ENCODE measurements at regions not wholly inside any gene's neighbourhood (a gene's known extent, or its start where the extent isn't known, plus 50 kb on each side); places are given as distances from the start of the nearest gene placed in this dataset.
"Not testable (repeated sequence)": the region's sequence is repeated elsewhere in the genome, so short reads cannot be mapped to it uniquely, and the experiment has no call there.

GRCh38 chr3:168839653-168840052 lies 743.9 kb upstream of the GOLIM4 start:
- no peak for DNase-seq

GRCh38 chr3:168834558-168834957 lies 738.8 kb upstream of the GOLIM4 start:
- DNase-seq: no peak

DNA sequence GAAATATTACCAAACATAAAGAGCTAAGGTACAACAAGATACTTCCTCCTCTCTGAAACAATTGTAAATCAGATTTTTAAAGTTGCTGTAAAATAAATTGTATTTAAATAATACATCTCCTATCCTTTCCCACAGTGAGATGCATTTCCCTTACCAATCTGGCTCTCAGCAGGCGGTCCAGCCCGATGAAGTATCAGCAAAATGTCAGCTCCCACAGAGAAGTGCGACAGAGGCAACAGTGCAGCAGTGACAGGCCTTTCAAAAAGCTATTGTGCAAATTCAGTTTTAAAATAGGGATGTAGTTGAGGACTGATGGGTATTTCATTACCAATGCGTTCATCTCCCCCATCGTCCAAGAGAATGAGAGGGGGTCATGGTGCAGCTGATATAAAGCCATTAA lies 733.2 kb upstream of the GOLIM4 start:
- DNase-seq: no peak

DNA sequence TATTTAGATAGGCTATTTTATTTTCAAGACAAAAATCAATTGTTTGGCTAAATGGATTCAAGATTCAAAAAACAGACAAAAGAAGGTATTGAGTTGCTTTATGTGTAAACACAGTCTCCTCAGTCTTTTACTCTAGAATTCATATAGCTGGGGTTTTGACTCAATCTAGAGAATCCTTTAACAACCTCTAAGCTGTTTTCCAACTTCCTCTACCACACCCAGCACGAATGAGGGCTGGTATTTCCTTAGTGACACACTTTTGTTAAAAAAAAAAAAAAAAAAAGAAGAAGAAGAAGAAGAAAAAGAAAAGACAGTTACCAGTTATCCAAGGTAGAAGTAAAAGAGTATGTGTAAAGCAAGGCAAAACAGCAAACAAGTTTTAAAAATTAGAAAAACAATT lies 732.8 kb upstream of the GOLIM4 start:
- DNase-seq: no peak

- DNase-seq: no peak
These were observed 732.3 kb upstream of the GOLIM4 start for GRCh38 chr3:168828014-168828413.

DNA sequence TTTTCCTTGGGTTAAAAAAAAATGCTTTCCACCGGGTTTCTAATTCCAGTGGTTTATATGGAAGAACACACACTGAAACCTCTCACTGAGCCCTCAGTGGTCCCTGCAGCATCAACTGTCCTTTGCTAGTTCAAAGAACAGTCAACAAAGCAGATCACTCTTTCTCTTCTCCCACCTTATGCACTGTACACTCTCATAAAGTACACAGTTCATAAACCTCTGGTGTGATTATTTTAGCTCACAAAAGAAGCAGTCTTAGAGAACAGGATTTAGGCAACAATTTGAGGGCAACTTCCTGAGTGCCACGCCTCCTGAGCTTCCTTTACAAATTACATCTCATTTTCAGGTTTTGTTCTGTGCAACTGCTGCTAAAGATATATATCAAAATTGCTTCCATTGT lies 728.4 kb upstream of the GOLIM4 start:
- no peak for DNase-seq

DNA sequence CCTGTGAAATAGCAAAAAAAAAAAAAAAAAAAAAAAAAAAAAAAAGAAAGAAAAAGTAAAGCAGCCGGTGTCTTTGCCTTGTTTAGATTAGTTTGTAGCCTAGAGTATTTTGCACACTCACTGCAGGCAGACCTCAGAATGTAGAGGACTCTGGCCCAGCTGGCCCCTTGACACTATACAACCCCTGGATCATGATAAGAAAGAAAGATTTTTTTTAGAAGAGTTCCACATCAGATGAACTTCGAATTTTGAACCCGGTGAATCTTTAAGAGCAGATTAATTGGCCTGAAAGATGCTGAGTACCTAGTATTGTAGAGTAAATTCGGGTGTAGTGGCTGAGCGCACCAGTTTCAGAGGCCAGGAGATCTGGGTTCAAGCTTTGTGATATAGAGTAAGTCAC lies 727.7 kb upstream of the GOLIM4 start:
- no peak for DNase-seq

DNA sequence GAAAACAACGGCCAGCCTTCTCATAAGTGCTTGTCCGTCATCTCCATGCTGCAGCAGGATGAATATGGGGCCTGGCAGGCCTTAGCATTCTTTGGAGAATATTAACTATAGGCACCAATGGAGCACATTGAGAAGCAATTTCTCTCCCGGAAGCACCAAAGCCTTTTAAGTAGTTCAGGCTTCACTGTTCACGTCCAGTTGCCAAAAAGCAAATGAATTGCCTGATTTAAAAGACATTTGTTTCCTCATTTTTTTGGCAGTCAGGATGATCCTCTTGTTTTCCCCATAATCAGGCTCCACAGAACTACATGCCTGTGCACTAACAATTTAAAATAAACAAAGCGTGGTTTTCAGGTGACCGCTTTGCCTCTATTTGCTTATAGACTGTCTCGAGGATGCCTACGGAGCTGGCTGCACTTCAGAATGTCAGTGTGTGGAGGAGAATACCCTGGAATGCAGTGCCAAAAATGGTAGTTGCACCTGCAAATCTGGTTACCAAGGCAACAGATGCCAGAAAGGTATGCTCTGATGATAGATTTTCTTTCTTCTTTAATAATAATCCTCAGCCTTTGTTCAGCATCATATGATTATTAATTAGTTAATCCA lies 725.2 kb upstream of the GOLIM4 start:
- no peak for DNase-seq

- DNase-seq: no peak
These were observed 721.5 kb upstream of the GOLIM4 start for GRCh38 chr3:168817177-168817576.

GRCh38 chr3:168815946-168816345 lies 720.2 kb upstream of the GOLIM4 start:
- no peak for DNase-seq

GRCh38 chr3:168813225-168813802 lies 717.6 kb upstream of the GOLIM4 start:
- no peak for DNase-seq

DNA sequence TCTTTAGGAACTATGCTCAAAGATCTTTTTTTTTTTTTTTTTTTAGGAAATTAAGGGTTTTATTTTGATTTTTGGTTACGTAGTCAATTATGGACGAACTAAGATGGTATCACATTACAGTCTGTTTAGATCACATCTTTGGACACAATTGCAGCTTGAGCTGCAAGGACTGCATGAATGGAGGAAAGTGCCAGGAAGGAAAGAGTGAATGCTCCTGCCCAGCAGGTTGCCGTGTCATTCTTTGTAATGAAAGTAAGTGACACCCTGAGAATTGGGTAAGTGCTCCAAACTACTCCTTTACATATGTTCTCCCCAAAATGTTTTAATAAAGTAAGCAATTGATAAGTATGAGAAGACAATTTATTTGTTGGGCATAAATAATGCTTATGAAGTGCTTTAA lies 716.5 kb upstream of the GOLIM4 start:
- DNase-seq: no peak

GRCh38 chr3:168808596-168808995 lies 712.9 kb upstream of the GOLIM4 start:
- DNase-seq: no peak

- DNase-seq: no peak
These were observed 711.7 kb upstream of the GOLIM4 start for GRCh38 chr3:168807448-168807847.

- no peak for DNase-seq
These were observed 711.1 kb upstream of the GOLIM4 start for GRCh38 chr3:168806871-168807270.

DNA sequence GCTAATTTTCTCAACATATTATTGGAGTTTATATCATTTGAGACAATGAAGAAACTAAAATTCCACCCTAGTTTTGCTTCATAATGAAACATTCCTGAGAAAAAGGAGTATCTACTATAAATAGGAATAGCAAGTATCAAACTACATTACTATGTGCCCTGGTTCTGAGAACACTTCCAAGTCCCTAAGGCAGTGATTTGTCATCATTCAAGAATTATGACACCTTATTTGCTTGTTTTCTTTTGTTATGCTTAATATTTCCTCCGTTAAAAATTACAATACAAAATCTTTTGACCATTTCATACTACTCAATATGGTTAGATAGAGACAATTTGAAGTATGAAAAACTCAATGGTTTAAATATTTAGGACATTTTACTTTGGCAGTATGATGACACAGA lies 707.8 kb upstream of the GOLIM4 start:
- no peak for DNase-seq

DNA sequence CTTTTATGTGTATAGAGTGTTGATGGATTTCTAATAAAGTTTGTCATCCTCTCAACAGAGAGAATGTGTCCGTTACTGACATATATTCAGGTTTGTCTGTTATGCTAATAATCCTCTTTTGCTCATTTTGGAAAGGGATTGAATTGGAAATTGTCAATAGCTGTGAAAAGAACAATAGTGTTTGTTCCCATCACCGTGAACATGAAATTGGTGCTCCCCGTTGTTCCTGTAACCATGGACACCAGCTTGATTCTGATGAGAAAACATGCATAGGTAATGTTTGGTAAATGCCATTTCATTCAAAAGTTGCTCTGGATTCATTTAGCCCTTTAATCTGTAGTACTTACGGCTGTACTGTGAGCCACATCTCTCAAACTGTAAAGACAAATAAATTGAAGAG lies 707.0 kb upstream of the GOLIM4 start:
- no peak for DNase-seq

GRCh38 chr3:168801794-168802193 lies 706.1 kb upstream of the GOLIM4 start:
- DNase-seq: no peak

- no peak for DNase-seq
These were observed 700.6 kb upstream of the GOLIM4 start for GRCh38 chr3:168796339-168796738.

DNA sequence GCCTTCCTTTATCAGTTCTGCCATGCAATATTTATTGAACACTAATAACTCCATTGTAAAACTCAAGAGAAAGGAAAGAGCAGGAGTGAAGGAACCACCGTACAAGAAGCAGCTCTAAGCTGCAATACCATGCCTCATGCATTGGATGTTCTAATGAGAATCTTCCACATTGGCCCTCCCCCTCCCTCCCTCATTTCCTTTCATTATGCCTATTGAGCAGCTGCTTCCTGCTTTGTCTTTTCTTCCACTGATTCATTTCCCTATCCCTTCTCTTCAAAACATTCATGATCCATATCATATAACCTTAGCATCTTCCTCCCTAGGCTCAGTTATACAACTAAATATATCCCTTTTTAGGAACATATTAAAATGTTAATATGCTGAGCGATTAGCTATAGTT lies 698.7 kb upstream of the GOLIM4 start:
- DNase-seq: no peak

- no peak for DNase-seq
These were observed 686.5 kb upstream of the GOLIM4 start for GRCh38 chr3:168782193-168782592.

DNA sequence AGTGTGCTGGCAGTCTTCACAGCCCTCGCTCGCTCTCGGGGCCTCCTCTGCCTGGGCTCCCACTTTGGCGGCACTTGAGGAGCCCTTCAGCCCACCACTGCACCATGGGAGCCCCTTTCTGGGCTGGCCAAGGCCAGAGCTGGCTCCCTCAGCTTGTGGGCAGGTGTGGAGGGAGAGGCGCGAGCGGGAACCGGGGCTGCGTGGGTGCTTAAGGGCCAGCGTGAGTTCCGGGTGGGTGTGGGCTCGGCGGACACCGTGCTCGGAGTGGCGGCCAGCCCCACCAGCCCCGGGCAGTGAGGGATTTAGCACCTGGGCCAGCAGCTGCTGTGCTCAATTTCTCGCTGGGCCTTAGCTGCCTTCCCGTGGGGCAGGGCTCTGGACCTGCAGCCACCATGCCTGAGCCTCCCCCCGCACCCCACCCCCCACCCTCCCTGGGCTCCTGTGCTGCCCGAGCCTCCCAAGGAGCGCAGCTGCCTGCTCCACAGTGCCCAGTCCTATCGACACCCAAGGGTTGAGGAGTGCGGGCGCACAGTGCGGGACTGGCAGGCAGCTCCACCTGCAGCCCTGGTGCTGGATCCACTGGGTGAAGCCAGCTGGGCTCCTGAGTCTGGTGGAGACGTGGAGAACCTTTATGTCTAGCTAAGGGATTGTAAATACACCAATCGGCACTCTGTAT lies 684.4 kb upstream of the GOLIM4 start:
- not testable (repeated sequence) for DNase-seq

- no peak for DNase-seq
These were observed 658.0 kb upstream of the GOLIM4 start for GRCh38 chr3:168753724-168754123.

GRCh38 chr3:168752339-168752738 lies 656.6 kb upstream of the GOLIM4 start:
- DNase-seq: no peak

DNA sequence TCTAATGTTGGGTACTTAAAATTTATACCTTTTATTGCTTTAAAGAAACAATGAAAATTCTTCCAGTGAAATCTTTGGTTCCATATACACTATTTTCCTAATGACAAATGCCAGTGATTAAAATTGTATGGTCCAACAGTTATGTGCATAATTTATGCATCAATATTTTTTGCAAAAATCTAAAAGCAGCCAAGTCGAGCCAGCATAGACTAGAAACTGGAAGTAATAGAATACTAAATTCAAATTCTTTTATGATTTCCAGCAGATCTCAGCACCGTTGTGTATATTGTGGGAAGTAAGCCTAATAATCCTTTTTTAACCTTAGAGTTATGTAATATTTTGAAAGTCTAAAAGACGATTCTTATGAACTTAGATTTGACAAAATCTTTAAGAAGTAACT lies 652.0 kb upstream of the GOLIM4 start:
- no peak for DNase-seq
